ENCODE measurements at regions not wholly inside any gene's neighbourhood (a gene's known extent, or its start where the extent isn't known, plus 50 kb on each side); places are given as distances from the start of the nearest gene placed in this dataset.

GRCh38 chr12:73867147-73867546, 670.5 kb upstream of the ATXN7L3B start:
- TF ChIP-seq, protein P1, sequence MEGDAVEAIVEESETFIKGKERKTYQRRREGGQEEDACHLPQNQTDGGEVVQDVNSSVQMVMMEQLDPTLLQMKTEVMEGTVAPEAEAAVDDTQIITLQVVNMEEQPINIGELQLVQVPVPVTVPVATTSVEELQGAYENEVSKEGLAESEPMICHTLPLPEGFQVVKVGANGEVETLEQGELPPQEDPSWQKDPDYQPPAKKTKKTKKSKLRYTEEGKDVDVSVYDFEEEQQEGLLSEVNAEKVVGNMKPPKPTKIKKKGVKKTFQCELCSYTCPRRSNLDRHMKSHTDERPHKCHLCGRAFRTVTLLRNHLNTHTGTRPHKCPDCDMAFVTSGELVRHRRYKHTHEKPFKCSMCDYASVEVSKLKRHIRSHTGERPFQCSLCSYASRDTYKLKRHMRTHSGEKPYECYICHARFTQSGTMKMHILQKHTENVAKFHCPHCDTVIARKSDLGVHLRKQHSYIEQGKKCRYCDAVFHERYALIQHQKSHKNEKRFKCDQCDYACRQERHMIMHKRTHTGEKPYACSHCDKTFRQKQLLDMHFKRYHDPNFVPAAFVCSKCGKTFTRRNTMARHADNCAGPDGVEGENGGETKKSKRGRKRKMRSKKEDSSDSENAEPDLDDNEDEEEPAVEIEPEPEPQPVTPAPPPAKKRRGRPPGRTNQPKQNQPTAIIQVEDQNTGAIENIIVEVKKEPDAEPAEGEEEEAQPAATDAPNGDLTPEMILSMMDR (IDR thresholded peaks at IDR 0.05; ENCODE audit: low read length), result no peak
- no peak for TF ChIP-seq EZH2 (IDR thresholded peaks at IDR 0.05; ENCODE audit: borderline replicate concordance, low read length)

Data from OCI-LY1 (cell line).